HG02588 (cell line): ENCODE measurements at regions not wholly inside any gene's neighbourhood (a gene's known extent, or its start where the extent isn't known, plus 50 kb on each side); places are given as distances from the start of the nearest gene placed in this dataset.

Source experiments
- ATAC-seq: cut with Tn5 transposase; IDR thresholded peaks from one replicate; pipeline ENCODE4 v1.9.1; 2021; ENCODE audit warnings: mild to moderate bottlenecking, moderate library complexity; ENCODE audit not compliant: unreplicated experiment

DNA sequence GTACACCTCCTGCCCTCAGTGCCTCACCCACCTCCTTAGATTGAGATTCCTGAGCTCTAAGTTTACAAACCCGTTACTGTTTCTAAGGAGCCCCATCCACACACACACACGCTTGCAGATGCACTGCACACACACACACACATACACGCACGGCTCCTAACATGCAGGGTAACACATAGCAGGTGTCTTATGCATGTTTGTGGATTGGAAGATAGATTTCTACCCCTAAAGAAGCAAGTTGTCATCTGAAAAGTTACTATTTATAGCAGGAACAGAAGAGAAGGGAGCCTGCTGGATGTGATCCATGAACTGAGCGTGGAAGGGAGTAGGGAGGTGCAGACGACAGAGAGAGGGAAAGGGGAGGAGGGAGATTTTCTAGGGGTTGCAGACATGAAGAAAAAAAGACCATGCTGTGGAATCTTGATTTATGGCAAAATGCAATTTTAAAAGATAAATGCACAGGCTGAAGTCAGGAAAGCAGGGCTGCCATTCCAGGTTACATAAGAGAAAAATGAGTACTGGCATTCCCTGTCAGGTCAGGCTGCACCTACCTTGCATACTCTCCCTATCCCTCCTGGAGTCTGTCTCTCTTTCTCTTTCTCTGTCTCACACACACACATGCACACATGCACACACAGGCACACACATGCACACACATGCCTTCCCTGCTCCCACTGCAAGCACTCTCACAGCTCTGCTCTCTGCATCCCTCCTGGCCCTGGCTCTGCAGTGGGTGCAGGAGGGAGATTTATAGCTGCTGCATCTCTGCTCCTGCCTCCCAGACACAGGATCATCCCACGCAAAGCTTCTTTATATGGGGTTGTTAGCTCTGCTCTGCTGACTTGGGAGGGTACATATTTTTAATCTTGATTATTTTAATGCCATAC is 192.6 kb upstream of the MYT1L start:
- ATAC-seq = no peak

GRCh38 chr2:2520401-2520811 is 189.3 kb upstream of the MYT1L start:
- ATAC-seq = no peak

- ATAC-seq = no peak
Observed at GRCh38 chr2:2519381-2519780, 188.3 kb upstream of the MYT1L start.

DNA sequence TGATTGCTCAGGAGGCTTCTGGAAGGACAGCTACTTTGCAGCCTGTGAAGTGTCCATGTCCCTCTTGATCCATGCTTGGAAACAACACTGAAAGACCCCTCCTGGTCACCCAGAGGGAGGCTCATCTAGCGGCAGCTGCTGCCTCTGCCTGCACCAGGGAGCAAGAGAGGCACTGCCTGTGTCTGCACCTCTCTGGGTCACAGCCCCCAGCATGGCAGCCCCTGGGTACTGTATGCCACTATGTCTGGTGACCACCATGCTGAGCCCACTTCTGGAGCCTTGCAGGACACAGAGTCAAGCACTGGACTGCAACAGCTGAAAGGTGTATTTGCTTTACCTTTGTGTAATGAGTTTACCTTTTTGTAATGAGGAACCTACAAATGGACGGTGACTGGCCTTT is 186.3 kb upstream of the MYT1L start:
- no peak for ATAC-seq

- no peak for ATAC-seq
Observed at GRCh38 chr2:2516386-2516785, 185.3 kb upstream of the MYT1L start.

DNA sequence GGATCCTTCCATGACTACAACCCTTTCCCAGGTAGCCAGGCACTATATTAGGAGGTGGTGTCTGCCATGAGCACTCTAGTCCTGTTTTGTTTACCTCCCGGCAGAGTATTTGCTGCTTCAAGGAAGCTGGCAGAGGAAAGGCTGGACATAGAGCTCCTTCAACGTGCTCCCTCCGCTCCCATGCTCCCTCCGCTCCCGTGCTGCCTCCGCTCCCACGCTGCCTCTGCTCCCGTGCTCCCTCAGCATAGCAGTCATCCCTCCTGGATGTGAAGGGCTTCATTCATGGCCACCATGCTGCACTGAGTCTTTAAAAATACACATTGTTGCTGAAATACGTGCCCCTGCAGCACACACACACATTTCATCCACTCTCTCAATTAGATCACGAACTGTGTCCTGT is 181.9 kb upstream of the MYT1L start:
- no peak for ATAC-seq

DNA sequence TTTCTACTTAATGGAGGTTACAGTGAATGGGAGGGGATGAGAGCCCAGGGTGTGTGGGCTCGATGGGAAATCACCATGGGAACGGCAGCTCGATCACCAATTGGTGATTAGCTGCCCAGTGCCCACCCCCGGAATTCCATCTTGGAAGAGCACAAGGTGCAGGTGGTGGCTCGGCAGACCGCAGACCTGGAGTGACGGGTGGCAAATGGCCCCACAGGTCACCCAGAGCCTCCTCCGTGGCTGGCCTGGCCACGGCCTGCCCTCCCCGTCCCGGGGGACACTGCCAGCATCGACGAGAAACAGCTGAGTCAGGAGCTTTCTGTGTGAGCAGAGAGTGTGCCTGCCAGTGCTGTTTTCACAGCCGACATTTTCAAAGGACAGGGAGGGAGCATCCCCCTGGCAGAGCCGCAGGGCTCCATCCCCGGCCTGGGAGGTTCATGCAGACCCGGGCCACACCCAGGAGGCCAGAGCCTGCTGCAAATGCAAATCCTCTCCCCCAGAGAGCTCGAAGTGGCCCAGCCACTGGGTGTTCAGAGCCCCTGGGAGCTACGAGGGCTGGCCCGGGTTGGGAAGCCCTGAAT is 176.4 kb upstream of the MYT1L start:
- ATAC-seq = no peak

GRCh38 chr2:2506536-2506935 is 175.5 kb upstream of the MYT1L start:
- no peak for ATAC-seq

DNA sequence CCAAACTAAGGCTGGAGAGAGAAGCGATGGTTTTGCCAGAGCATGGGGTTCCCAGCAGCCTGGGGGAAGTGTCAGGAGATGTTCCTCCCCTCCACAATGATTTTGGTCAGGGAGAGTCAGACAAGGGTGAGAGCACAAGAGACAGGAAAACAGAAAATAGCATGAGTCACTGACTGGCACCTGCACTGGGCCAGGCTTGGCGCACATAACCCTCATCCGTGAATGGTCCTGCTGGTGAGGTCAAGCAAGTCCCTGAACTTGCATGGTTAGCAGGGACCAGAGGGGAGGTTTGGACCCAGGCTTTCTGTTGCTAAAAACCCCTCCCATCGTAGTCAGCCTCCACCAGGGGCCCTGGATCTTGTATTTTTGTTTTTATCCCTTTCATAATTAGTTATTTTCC is 174.5 kb upstream of the MYT1L start:
- ATAC-seq = no peak

GRCh38 chr2:2503864-2504418 is 172.9 kb upstream of the MYT1L start:
- no peak for ATAC-seq

GRCh38 chr2:2502201-2502549 is 171.1 kb upstream of the MYT1L start:
- ATAC-seq = no peak

GRCh38 chr2:2501454-2502200 is 170.6 kb upstream of the MYT1L start:
- ATAC-seq = no peak

DNA sequence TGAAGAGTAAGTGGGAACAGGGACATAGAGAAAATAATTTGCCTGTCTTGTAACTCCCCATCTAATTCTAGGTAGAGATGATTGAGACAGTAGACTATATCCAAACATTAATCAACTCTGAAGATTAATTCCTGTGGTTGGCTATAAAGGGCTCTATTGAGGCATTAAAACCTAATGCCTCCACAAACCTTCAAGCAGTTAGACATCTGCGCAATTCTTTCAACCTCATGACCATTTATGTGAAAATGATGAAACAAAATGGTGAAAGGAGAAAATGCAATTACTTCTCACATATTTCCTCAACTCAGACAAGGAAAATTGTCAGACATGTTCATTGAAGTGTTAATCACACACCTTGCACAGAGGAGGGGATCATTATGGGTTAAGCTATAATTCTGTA is 164.5 kb upstream of the MYT1L start:
- no peak for ATAC-seq

DNA sequence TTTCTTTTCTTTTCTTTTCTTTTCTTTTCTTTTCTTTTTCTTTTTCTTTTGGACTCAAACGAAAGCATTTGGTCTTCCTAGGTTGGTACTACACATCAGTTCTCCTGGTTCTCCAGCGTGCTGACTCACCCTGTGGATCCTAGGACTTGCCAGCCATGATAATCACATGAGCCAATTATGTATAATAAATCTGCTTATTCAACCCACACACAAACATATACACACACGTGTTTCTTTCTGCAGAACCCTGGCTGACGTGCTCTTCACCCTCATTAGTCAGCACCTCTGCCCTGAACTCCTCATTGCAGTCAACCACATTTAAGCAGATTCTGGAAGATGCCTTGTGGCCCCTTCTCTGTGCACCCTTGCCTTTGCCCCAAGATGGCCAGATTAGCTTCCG is 162.4 kb upstream of the MYT1L start:
- ATAC-seq = no peak

DNA sequence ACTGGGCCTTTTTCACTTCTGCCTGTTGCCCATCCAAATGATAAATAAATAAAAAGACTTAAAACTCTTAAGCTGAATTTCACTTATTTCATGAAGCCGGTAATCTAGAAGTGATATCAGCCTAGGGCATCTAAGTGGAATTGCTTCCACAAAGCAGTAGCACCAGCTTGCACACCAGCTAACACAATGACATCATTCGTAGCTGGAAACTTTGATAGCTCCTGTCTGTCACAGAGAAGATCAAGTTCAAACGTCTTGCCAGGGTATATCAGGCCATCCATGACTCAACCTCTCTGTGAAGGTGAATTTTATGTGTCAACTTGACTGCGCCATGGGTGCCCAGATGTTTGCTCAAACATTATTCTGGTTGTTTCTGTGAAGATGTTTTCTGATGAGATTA is 161.7 kb upstream of the MYT1L start:
- ATAC-seq = no peak

GRCh38 chr2:2491964-2492363 is 160.9 kb upstream of the MYT1L start:
- ATAC-seq = no peak

DNA sequence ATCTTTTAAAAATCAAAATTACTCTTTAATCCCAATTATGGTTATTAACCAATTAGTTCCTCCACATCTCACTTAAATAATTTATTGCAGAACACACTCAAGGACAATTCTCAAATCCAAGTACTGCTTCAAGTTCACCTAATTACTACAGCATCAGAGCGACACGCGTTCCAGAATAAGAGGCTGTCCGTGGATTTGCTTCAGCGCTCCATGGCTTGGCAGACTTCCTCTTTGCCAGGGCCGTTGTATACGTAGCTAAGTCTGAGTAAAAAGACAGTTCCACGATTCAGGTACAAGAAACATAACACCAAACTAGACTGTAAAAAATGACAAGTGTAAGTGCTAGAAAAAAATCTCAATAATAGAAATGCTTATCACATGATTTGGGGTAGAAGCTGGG is 153.2 kb upstream of the MYT1L start:
- ATAC-seq = no peak

- ATAC-seq = no peak
Observed at GRCh38 chr2:2482851-2483250, 151.8 kb upstream of the MYT1L start.

- no peak for ATAC-seq
Observed at GRCh38 chr2:2472881-2473280, 141.8 kb upstream of the MYT1L start.

DNA sequence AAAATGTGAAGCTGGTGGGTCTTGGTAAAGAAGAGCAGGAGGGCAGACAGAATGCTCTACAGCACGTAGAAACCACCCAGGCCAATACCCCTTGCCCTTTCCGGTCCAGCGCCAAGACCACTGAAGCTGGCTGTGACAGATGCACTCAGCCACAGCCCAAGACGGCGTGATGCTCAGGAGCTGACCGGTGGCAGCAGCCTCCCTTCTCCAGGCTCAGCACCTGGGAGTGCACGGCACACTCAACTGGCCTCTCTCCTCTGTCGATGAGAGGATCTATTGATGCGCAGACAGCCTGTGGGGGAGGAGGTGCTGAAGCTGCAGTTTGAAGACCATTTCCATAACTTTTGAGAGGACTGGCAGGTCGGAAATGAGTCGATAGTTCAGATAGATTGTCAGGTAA is 141.0 kb upstream of the MYT1L start:
- ATAC-seq = no peak

- no peak for ATAC-seq
Observed at GRCh38 chr2:2466534-2466933, 135.5 kb upstream of the MYT1L start.

DNA sequence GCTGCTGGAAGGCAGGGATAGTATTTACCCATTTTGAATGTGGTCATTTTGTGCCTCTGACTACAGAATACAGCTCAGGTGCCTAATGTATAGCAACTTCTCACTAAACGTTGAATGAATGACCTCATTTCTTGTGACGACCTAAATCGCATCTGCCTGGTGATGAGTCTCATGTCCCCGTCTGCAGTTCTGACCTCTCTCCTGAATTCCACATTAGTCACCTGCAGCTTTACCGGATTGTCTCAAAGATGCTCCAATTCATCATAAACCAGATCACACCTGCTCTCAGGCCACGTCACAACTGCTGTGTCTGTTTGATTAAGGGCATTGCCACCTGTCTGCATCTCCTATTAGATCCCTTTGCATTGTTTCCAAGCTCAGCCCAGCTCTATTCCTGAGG is 133.6 kb upstream of the MYT1L start:
- ATAC-seq = no peak
